CD14-positive monocyte (primary cell): ENCODE measurements at regions not wholly inside any gene's neighbourhood (a gene's known extent, or its start where the extent isn't known, plus 50 kb on each side); places are given as distances from the start of the nearest gene placed in this dataset.

Experiments
- DNase-seq, 3 donors: peaks; one replicate each; pipeline ENCODE4 v3.0.0-alpha.2; 2011 to 2022
- H2AFZ ChIP-seq: 2 replicates; pipeline ENCODE4 v1.6.0; 2012; ENCODE audit warnings: mild to moderate bottlenecking, low read depth, low read length, inconsistent platforms; ENCODE audit not compliant: insufficient read depth, poor library complexity, severe bottlenecking
- H3K27ac ChIP-seq, 2 donors: 1 replicate in 1 of 2; 2 replicates in 1 of 2; pipeline ENCODE4 v1.5.1; 2012 to 2013; ENCODE audit warnings: low read length in 2 of 2, control low read depth in 1 of 2, inconsistent platforms in 1 of 2, low read depth in 1 of 2, mild to moderate bottlenecking in 1 of 2
- H3K27me3 ChIP-seq, 2 donors: one replicate each; pipeline versions ENCODE4 v1.6.0 to v1.6.1; 2011 to 2013; ENCODE audit warnings: low read length in 2 of 2; ENCODE audit not compliant: control insufficient read depth in 2 of 2, insufficient read depth in 2 of 2
- H3K36me3 ChIP-seq, 2 donors: replicated peaks in 1 of 2; 1 replicate in 1 of 2; 2 replicates in 1 of 2; pipeline versions ENCODE4 v1.5.1 to v1.6.1; 2012 to 2013; ENCODE audit warnings: low read length in 2 of 2, control low read depth in 1 of 2, inconsistent platforms in 1 of 2, mild to moderate bottlenecking in 1 of 2; ENCODE audit not compliant: insufficient read depth in 2 of 2, control insufficient read depth in 1 of 2
- H3K4me1 ChIP-seq, 2 donors: 1 replicate in 1 of 2; 2 replicates in 1 of 2; pipeline versions ENCODE4 v1.5.1 to v1.6.1; 2012 to 2013; ENCODE audit warnings: low read length in 2 of 2, control low read depth in 1 of 2, inconsistent platforms in 1 of 2, mild to moderate bottlenecking in 1 of 2, moderate library complexity in 1 of 2; ENCODE audit not compliant: insufficient read depth in 2 of 2, control insufficient read depth in 1 of 2
- H3K4me2 ChIP-seq: replicated peaks from 2 replicates; pipeline ENCODE3; 2012; ENCODE audit warnings: low read length, moderate library complexity, mild to moderate bottlenecking; ENCODE audit not compliant: poor library complexity, severe bottlenecking; ENCODE audit errors: extremely low read depth
- H3K4me3 ChIP-seq, 3 experiments: fragments of 200-600 bp in 1 of 3; sonication (generic) in 1 of 3; replicated peaks in 1 of 3; 1 replicate in 2 of 3; 2 replicates in 1 of 3; pipeline ENCODE4 v1.5.1; 2011 to 2013; ENCODE audit warnings: low read length in 3 of 3, mild to moderate bottlenecking in 3 of 3, control low read depth in 2 of 3, low read depth in 2 of 3, inconsistent platforms in 1 of 3, moderate library complexity in 1 of 3
- H3K79me2 ChIP-seq: 2 replicates; pipeline ENCODE4 v1.6.0; 2012; ENCODE audit warnings: mild to moderate bottlenecking, control low read depth, inconsistent platforms, low read length, moderate library complexity; ENCODE audit not compliant: insufficient read depth
- H3K9ac ChIP-seq: 2 replicates; pipeline ENCODE4 v1.6.0; 2017; ENCODE audit warnings: low read length, mild to moderate bottlenecking; ENCODE audit not compliant: insufficient read depth, poor library complexity, severe bottlenecking
- H3K9me3 ChIP-seq, 2 donors: replicated peaks in 1 of 2; 1 replicate in 1 of 2; 2 replicates in 1 of 2; pipeline versions ENCODE4 v1.5.1 to v1.6.1; 2012 to 2013; ENCODE audit warnings: low read length in 2 of 2, control low read depth in 1 of 2; ENCODE audit not compliant: control insufficient read depth in 1 of 2, insufficient read depth in 1 of 2
- H4K20me1 ChIP-seq: 2 replicates; pipeline ENCODE4 v1.6.0; 2012; ENCODE audit warnings: mild to moderate bottlenecking, low read length, control low read depth, moderate library complexity; ENCODE audit not compliant: insufficient read depth
- H3K27ac Mint-ChIP-seq, 7 donors: one replicate each; pipeline ENCODE4 v1.8.0; 2020; ENCODE audit warnings: mild to moderate bottlenecking in 7 of 7, mixed read lengths in 7 of 7, moderate library complexity in 6 of 7, inconsistent platforms in 2 of 7
- H3K27me3 Mint-ChIP-seq, 3 donors: one replicate each; pipeline ENCODE4 v1.8.0; 2021 to 2022; ENCODE audit warnings: low read depth in 3 of 3, mild to moderate bottlenecking in 3 of 3, mixed read lengths in 3 of 3, moderate library complexity in 3 of 3, inconsistent platforms in 1 of 3
- H3K36me3 Mint-ChIP-seq, 2 donors: one replicate each; pipeline ENCODE4 v1.8.0; 2020; ENCODE audit warnings: mixed read lengths in 2 of 2, inconsistent platforms in 1 of 2, mild to moderate bottlenecking in 1 of 2
- H3K4me1 Mint-ChIP-seq: one replicate; pipeline ENCODE4 v1.8.0; 2020; ENCODE audit warnings: mild to moderate bottlenecking, mixed read lengths
- H3K4me3 Mint-ChIP-seq, 2 donors: one replicate each; pipeline ENCODE4 v1.8.0; 2020; ENCODE audit warnings: mild to moderate bottlenecking in 2 of 2, mixed read lengths in 2 of 2, moderate library complexity in 1 of 2
- H3K9me3 Mint-ChIP-seq, 7 donors: one replicate each; pipeline ENCODE4 v1.8.0; 2020 to 2022; ENCODE audit warnings: mixed read lengths in 7 of 7, mild to moderate bottlenecking in 6 of 7, moderate library complexity in 6 of 7, inconsistent platforms in 2 of 7
- CTCF ChIP-seq: fragments of 200-600 bp; IDR thresholded peaks from one replicate; pipeline ENCODE4 v1.8.0; 2022; ENCODE audit warnings: antibody characterized with exemption, mild to moderate bottlenecking
- WGBS: methylation state at CpG from one replicate; pipeline ENCODE4 v1.1.5; 2013; ENCODE audit warnings: missing lambda C conversion rate; ENCODE audit not compliant: insufficient coverage; 5-methylcytosine and 5-hydroxymethylcytosine counted together
- intact Hi-C, 2 donors: fragments of 100-400 bp; cut with micrococcal nuclease; formaldehyde crosslinking; loops; one replicate each; pipeline versions ENCODE4 v1.15.0 to v1.15.1; 2023

GRCh38 chr11:86162239-86162638, 82.3 kb upstream of the EED start:
- H3K27me3 Mint-ChIP-seq = peaks cover 0 to 2% (median 0%) of the 10 kb centered on the region in 3 donors
- peak overlapping the region; percentile 84 to 96 (median 95) for H3K27ac Mint-ChIP-seq
- peaks cover 58% of the 10 kb centered on the region for H3K4me1 Mint-ChIP-seq
- H2AFZ ChIP-seq = no peak overlapping the region
- H3K4me3 Mint-ChIP-seq = peak overlapping the region in 1 of 2 donors; percentile 9
- peaks cover 0 to 4% of the 10 kb centered on the region in 2 donors for H3K36me3 Mint-ChIP-seq
- intact Hi-C loops = no loop called here
- H3K79me2 ChIP-seq = no peaks in the 10 kb centered on the region
- H3K36me3 ChIP-seq = no peaks in the 10 kb centered on the region
- no peaks in the 10 kb centered on the region for H3K27me3 ChIP-seq
- 0% methylated on average over 1 of the region's 1 CpG for WGBS
- no peaks in the 10 kb centered on the region for H4K20me1 ChIP-seq
- peak overlapping the region; percentile 10 for H3K4me2 ChIP-seq
- peaks cover 0 to 3% (median 0%) of the 10 kb centered on the region in 7 donors for H3K9me3 Mint-ChIP-seq
- TF ChIP-seq CTCF = no peak
- peak overlapping the region; percentile 16 for H3K9ac ChIP-seq
- H3K9me3 ChIP-seq = no peaks in the 10 kb centered on the region
- peak overlapping the region; percentile 75 to 86 for H3K27ac ChIP-seq
- H3K4me3 ChIP-seq = peak overlapping the region in 1 of 3 experiments; percentile 3
- peaks cover 58 to 59% of the 10 kb centered on the region in 2 donors for H3K4me1 ChIP-seq
- peak; percentile 88 to 96 (median 95) for DNase-seq

GRCh38 chr11:86161837-86162236, 82.7 kb upstream of the EED start:
- H4K20me1 ChIP-seq = no peaks in the 10 kb centered on the region
- Mint-ChIP-seq H3K27me3 (peaks cover 0 to 2% (median 0%) of the 10 kb centered on the region in 3 donors), H3K27ac (peak overlapping the region; percentile 84 to 96 (median 95)), H3K4me3 (no peak overlapping the region), H3K36me3 (peaks cover 0 to 4% of the 10 kb centered on the region in 2 donors), H3K4me1 (peaks cover 62% of the 10 kb centered on the region), H3K9me3 (peaks cover 0 to 3% (median 0%) of the 10 kb centered on the region in 7 donors)
- H3K4me2 ChIP-seq = peak overlapping the region; percentile 10
- peaks cover 62 to 63% of the 10 kb centered on the region in 2 donors for H3K4me1 ChIP-seq
- 0% methylated on average over 1 of the region's 2 CpGs for WGBS
- H3K4me3 ChIP-seq = peak overlapping the region in 1 of 3 experiments; percentile 3
- no peaks in the 10 kb centered on the region for H3K9me3 ChIP-seq
- peak in 1 of 3 donors; percentile 45 for DNase-seq
- no peak for TF ChIP-seq CTCF
- H3K27ac ChIP-seq = peak overlapping the region; percentile 75 to 86
- peak overlapping the region; percentile 16 for H3K9ac ChIP-seq
- H3K79me2 ChIP-seq = no peaks in the 10 kb centered on the region
- H3K27me3 ChIP-seq = no peaks in the 10 kb centered on the region
- intact Hi-C loops = no loop called here
- H3K36me3 ChIP-seq = no peaks in the 10 kb centered on the region
- H2AFZ ChIP-seq = no peak overlapping the region
